ENCODE measurements at regions not wholly inside any gene's neighbourhood (a gene's known extent, or its start where the extent isn't known, plus 50 kb on each side); places are given as distances from the start of the nearest gene placed in this dataset.

DNA sequence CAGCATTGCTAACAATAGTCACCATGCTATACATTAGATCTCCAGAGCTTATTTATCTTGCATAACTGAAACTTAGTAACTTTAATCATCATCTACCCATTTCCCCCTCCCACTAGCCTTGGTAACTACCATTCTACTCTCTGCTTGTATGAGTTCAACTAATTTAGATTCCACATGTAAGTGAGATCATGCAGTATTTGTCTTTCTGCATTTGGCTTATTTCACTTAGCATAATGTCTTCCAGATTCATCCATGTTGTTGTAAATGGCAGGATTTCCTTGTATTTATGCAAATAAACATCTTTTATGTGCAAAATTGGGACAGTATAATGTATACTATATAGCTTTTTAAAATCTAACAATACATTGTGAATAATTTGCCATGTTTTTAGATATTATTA is 66.0 kb upstream of the ZBED5 start:
- no peak for DNase-seq

DNA sequence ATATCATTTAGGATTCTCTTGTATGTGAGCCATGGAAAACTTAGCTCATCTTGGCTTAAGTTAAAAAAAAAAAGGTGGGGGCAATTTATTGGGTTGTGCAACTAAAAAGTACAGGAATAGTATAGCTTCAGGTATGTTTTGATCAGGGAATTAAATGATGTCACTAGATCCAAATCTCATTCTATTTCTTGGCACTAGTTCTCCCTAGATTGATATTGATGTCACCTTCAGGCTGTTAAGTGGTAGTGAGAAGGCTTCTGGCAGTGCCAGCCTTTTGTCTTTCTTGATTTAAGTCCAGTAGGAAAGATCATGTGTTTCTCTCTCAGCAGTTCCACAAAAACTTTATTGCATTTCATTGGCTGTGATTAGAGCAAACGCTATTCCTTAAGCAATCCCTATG is 65.0 kb upstream of the ZBED5 start:
- no peak for DNase-seq

- DNase-seq = no peak
Measured at GRCh38 chr11:10920875-10921274, 63.0 kb upstream of the ZBED5 start.

- peak; percentile 33 for DNase-seq
Measured at GRCh38 chr11:10920205-10920604, 62.4 kb upstream of the ZBED5 start.

- DNase-seq = no peak
Measured at GRCh38 chr11:10918698-10919097, 60.8 kb upstream of the ZBED5 start.

DNA sequence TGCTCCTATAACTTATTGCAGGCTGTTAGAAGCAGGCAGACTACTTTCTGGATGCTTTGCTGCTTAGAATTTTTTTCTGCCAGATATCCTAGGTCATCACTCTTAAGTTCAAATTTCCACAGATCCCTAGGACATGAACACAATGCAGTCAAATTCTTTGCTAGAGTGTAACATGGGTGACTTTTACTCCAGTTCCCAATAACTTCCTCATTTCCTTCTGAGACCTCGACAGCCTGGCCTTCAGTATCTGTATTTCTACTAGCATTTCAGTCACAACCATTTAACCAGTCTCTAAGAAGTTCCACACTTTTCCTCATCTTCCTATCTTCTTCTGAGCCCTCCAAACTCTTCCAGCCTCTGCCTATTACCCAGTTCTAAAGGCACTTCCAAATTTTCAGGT is 60.4 kb upstream of the ZBED5 start:
- DNase-seq = no peak

DNA sequence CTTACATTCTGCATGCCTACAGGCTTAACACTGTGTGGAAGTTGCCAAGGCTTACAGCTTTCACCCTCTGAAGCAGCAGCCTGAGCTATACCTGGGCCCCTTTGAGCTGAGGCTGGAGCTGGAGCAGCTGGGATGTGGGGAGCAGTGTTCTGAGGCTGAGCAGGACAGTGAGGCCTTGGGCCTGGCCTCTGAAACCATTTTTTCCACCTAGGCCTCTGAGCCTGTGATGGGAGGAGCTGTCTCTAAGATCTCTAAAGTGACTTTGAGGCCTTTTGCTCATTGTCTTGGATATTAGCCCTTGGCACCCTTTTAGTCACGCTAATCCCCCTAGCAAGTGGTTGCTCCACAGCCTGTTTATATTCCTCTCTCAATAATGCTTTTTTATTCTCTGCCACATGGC is 59.9 kb upstream of the ZBED5 start:
- DNase-seq = no peak

GRCh38 chr11:10916665-10917064 is 58.8 kb upstream of the ZBED5 start:
- no peak for DNase-seq

DNA sequence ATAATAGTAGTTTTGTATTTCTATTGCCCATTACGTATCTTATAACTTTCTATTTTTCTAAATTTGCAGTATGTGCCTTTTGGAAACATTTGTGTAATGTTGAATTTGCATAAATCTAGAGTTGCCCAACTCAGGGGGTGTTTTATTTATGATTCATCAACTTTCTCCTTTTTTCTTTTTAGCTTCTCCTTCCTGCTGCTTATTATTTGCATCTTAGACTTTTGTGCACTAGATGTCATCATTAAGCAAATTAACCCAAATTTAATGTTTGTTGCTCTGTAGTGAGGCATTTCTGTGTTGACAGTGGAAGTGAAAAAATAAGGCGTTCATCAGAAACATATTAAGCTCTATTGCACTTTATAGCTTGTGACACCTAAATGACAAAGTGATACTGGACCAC is 56.2 kb upstream of the ZBED5 start:
- no peak for DNase-seq

DNA sequence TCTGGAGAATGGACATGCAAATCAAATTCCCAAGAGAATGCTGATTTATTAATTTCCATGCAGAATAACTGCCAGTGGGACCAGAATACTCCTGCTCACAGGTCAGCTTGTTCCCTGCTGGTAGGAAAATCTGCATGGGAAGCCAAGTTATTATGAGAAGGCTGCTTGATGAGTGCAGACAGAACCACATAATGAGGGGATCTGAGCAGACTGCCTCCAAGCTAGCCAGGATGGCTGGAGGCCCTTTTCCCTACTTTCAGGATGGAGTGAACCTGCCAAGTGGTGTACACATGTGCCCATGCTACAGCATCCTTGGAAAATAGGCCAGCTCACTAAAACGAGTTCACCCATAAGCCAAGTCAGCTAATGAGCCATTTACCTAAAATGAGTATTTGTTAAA is 55.2 kb upstream of the ZBED5 start:
- DNase-seq = no peak

DNA sequence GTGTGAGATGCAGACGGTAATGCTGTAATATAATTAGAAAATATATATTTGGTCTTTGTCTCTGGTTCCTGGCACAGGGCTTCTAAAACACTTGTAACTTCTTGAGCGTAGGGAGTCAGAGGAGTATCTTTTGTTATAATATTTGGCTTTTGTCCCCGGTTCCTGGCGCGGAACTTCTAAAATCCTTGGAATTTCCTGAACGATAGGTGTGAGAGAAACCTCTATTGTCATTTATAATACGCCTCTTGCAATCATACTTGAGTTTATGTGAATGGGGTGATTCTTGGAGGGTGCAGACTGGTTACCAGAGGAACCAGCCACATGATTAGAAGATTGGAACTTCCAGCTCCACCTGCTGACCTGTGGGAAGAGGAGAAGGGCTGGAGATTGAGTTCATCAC is 54.1 kb upstream of the ZBED5 start:
- DNase-seq = no peak

- no peak for DNase-seq
Measured at GRCh38 chr11:10909141-10909883, 51.5 kb upstream of the ZBED5 start.

- no peak for DNase-seq
Measured at GRCh38 chr11:10908215-10908951, 50.5 kb upstream of the ZBED5 start.

Measured in activated CD4-positive, alpha-beta T cell treated with anti-CD3 and anti-CD28 coated beads, Interleukin-2, amount 50 U/mL, for 16 hours (primary cell).